ENCODE measurements at regions not wholly inside any gene's neighbourhood (a gene's known extent, or its start where the extent isn't known, plus 50 kb on each side); places are given as distances from the start of the nearest gene placed in this dataset.

- Histone ChIP-seq H3K9me3 (ENCODE audit: control insufficient read depth, low read length) (no peaks in the 10 kb centered on the region), H3K36me3 (ENCODE audit: control insufficient read depth, insufficient read depth, low read length) (no peaks in the 10 kb centered on the region), H3K4me3 (ENCODE audit: low read length) (no peak overlapping the region), H3K27ac (ENCODE audit: low read depth, low read length) (no peak overlapping the region), H3K27me3 (ENCODE audit: control insufficient read depth, insufficient read depth, low read length, poor library complexity, severe bottlenecking) (peaks cover 8% of the 10 kb centered on the region), H3K9ac (ENCODE audit: extremely low read depth, low read length, poor library complexity, severe bottlenecking) (no peak overlapping the region), H3K4me1 (ENCODE audit: control insufficient read depth, insufficient read depth, low read length) (no peaks in the 10 kb centered on the region)
- Mint-ChIP-seq H3K9me3 (no peaks in the 10 kb centered on the region), H3K36me3 (ENCODE audit: low read depth) (no peaks in the 10 kb centered on the region), H3K27me3 (ENCODE audit: insufficient read depth) (peaks cover 10% of the 10 kb centered on the region), H3K4me1 (peaks cover 15% of the 10 kb centered on the region), H3K27ac (no peak overlapping the region), H3K4me3 (no peak overlapping the region)
- TF ChIP-seq CTCF (conservative IDR thresholded peaks at IDR 0.05), result no peak
- WGBS, 2 experiments (ENCODE audit: insufficient coverage in 1 of 2, insufficient read length in 1 of 2), result 92 to 99% methylated on average over 4 of the region's 4 CpGs
- DNase-seq, result no peak
Observed at GRCh38 chr15:94079459-94079858, 151.9 kb upstream of the MCTP2 start.

GRCh38 chr15:94077938-94078337, 153.4 kb upstream of the MCTP2 start:
- DNase-seq, result no peak
- peaks cover 15% of the 10 kb centered on the region for H3K27me3 ChIP-seq (ENCODE audit: control insufficient read depth, insufficient read depth, low read length, poor library complexity, severe bottlenecking)
- no peak overlapping the region for H3K27ac ChIP-seq (ENCODE audit: low read depth, low read length)
- no peak for TF ChIP-seq CTCF (conservative IDR thresholded peaks at IDR 0.05)
- no peaks in the 10 kb centered on the region for H3K36me3 Mint-ChIP-seq (ENCODE audit: low read depth)
- no peaks in the 10 kb centered on the region for H3K4me1 ChIP-seq (ENCODE audit: control insufficient read depth, insufficient read depth, low read length)
- 94 to 96% methylated on average over 2 of the region's 2 CpGs for WGBS, 2 experiments (ENCODE audit: insufficient coverage in 1 of 2, insufficient read length in 1 of 2)
- H3K36me3 ChIP-seq (ENCODE audit: control insufficient read depth, insufficient read depth, low read length), result no peaks in the 10 kb centered on the region
- H3K27me3 Mint-ChIP-seq (ENCODE audit: insufficient read depth), result peaks cover 15% of the 10 kb centered on the region
- no peak overlapping the region for H3K9ac ChIP-seq (ENCODE audit: extremely low read depth, low read length, poor library complexity, severe bottlenecking)
- H3K9me3 Mint-ChIP-seq, result no peaks in the 10 kb centered on the region
- H3K27ac Mint-ChIP-seq, result no peak overlapping the region
- no peak overlapping the region for H3K4me3 Mint-ChIP-seq
- no peaks in the 10 kb centered on the region for H3K9me3 ChIP-seq (ENCODE audit: control insufficient read depth, low read length)
- H3K4me1 Mint-ChIP-seq, result peaks cover 13% of the 10 kb centered on the region
- H3K4me3 ChIP-seq (ENCODE audit: low read length), result no peak overlapping the region

- peaks cover 22% of the 10 kb centered on the region for H3K27me3 Mint-ChIP-seq (ENCODE audit: insufficient read depth)
- no peak overlapping the region for H3K27ac ChIP-seq (ENCODE audit: low read depth, low read length)
- no peak overlapping the region for H3K4me3 ChIP-seq (ENCODE audit: low read length)
- no peak overlapping the region for H3K9ac ChIP-seq (ENCODE audit: extremely low read depth, low read length, poor library complexity, severe bottlenecking)
- no peaks in the 10 kb centered on the region for H3K36me3 ChIP-seq (ENCODE audit: control insufficient read depth, insufficient read depth, low read length)
- WGBS, 2 experiments (ENCODE audit: insufficient coverage in 1 of 2, insufficient read length in 1 of 2), result 82 to 94% methylated on average over 3 to 9 of the region's 9 CpGs
- no peaks in the 10 kb centered on the region for H3K36me3 Mint-ChIP-seq (ENCODE audit: low read depth)
- DNase-seq, result no peak
- H3K27ac Mint-ChIP-seq, result no peak overlapping the region
- no peaks in the 10 kb centered on the region for H3K9me3 ChIP-seq (ENCODE audit: control insufficient read depth, low read length)
- peaks cover 12% of the 10 kb centered on the region for H3K4me1 Mint-ChIP-seq
- H3K27me3 ChIP-seq (ENCODE audit: control insufficient read depth, insufficient read depth, low read length, poor library complexity, severe bottlenecking), result peaks cover 15% of the 10 kb centered on the region
- TF ChIP-seq CTCF (conservative IDR thresholded peaks at IDR 0.05), result no peak
- no peaks in the 10 kb centered on the region for H3K9me3 Mint-ChIP-seq
- no peaks in the 10 kb centered on the region for H3K4me1 ChIP-seq (ENCODE audit: control insufficient read depth, insufficient read depth, low read length)
- H3K4me3 Mint-ChIP-seq, result no peak overlapping the region
Observed at GRCh38 chr15:94075349-94075748, 156.0 kb upstream of the MCTP2 start.

All from endodermal cell (in vitro differentiated cells).